Endothelial cell (in vitro differentiated cells): ENCODE measurements at regions not wholly inside any gene's neighbourhood (a gene's known extent, or its start where the extent isn't known, plus 50 kb on each side); places are given as distances from the start of the nearest gene placed in this dataset.
A peak's percentile ranks its signal among the peaks of the same experiment; 100 is the strongest.

Experiments used
- DNase-seq: peaks from one replicate; pipeline ENCODE4 v3.0.0; 2021; ENCODE audit warnings: low spot score
- H3K27ac Mint-ChIP-seq: one replicate; pipeline ENCODE4 v1.8.0; 2021; ENCODE audit warnings: mixed read lengths, inconsistent platforms; ENCODE audit not compliant: unreplicated experiment
- H3K27me3 Mint-ChIP-seq: one replicate; pipeline ENCODE4 v1.8.0; 2021; ENCODE audit warnings: mild to moderate bottlenecking, moderate library complexity, mixed read lengths, inconsistent platforms; ENCODE audit not compliant: unreplicated experiment
- H3K36me3 Mint-ChIP-seq: one replicate; pipeline ENCODE4 v1.8.0; 2021; ENCODE audit warnings: mild to moderate bottlenecking, low read depth, mixed read lengths, inconsistent platforms; ENCODE audit not compliant: unreplicated experiment
- H3K4me1 Mint-ChIP-seq: one replicate; pipeline ENCODE4 v1.8.0; 2021; ENCODE audit warnings: mild to moderate bottlenecking, mixed read lengths, inconsistent platforms; ENCODE audit not compliant: unreplicated experiment
- H3K4me3 Mint-ChIP-seq: one replicate; pipeline ENCODE4 v1.8.0; 2021; ENCODE audit warnings: mild to moderate bottlenecking, mixed read lengths, inconsistent platforms; ENCODE audit not compliant: unreplicated experiment
- H3K9me3 Mint-ChIP-seq: one replicate; pipeline ENCODE4 v1.8.0; 2021; ENCODE audit warnings: mixed read lengths, inconsistent platforms; ENCODE audit not compliant: unreplicated experiment
- TF ChIP-seq, protein P1 (sequence below): fragments of 200-600 bp; sonication (generic); IDR thresholded peaks from one replicate; pipeline ENCODE4 v1.5.0; 2021; ENCODE audit warnings: antibody characterized with exemption; ENCODE audit not compliant: unreplicated experiment

DNA sequence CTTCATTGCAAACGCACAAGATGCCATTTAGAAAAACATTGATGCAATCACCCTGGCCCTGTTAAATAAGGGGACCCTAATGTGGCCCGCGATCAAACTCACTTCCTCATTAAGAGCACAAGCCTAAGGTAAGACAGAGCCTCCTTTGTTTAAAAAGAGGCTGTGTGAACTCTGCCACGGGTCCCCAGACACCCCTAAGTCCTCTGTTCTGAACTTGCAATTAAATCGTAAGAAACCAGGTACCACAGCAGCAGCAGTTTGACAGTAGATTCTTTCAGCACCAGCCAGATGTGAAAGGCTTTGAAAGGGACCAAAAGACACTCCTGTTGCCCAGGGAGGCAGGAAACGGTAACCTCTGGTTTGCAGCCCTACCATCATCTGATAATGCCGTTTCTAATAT is 346.3 kb downstream of the TMEM167A start:
- TF ChIP-seq, protein P1, sequence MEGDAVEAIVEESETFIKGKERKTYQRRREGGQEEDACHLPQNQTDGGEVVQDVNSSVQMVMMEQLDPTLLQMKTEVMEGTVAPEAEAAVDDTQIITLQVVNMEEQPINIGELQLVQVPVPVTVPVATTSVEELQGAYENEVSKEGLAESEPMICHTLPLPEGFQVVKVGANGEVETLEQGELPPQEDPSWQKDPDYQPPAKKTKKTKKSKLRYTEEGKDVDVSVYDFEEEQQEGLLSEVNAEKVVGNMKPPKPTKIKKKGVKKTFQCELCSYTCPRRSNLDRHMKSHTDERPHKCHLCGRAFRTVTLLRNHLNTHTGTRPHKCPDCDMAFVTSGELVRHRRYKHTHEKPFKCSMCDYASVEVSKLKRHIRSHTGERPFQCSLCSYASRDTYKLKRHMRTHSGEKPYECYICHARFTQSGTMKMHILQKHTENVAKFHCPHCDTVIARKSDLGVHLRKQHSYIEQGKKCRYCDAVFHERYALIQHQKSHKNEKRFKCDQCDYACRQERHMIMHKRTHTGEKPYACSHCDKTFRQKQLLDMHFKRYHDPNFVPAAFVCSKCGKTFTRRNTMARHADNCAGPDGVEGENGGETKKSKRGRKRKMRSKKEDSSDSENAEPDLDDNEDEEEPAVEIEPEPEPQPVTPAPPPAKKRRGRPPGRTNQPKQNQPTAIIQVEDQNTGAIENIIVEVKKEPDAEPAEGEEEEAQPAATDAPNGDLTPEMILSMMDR: no peak
- Mint-ChIP-seq H3K27ac (no peak overlapping the region), H3K36me3 (peaks cover 2% of the 10 kb centered on the region), H3K9me3 (no peaks in the 10 kb centered on the region), H3K27me3 (peaks cover 3% of the 10 kb centered on the region), H3K4me1 (peaks cover 5% of the 10 kb centered on the region), H3K4me3 (no peak overlapping the region)
- DNase-seq: no peak

DNA sequence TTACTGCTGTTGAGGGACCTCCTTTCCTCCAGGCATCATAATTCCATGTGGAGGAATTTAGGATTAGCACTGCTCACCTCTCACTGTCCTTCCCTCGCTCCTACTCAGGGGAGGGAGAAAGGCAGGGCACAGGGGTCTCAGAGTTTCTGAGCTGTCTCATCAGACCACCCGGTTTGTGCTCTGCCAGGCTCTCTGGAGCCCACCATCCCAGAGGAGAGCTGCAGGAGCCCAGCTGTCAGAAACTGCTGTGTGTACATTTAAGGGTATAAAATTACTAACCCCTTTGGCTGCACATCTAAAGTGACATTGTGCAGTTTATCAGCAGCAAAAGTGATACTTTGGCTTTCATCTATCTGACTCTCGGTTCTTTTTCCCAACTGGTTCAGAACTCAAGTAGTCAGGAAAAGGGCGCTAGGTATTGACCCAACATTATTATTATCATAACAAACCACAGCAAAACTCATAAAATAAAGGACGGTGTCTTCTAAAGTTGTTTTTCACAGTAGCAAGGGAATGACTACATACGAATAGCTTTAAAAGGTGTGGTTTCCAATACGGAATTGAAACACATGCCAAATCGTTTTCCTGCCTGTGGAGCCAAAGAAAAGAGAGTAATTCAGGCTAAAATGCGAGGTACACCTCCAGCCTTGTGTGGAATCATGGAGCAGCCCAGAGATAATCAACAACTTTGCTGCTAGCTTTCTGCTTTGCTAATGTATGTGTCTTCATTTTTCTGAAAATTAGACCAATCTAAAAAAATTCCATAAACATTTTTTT is 348.1 kb downstream of the TMEM167A start:
- Mint-ChIP-seq H3K4me1 (peaks cover 3% of the 10 kb centered on the region), H3K4me3 (no peak overlapping the region), H3K27ac (no peak overlapping the region), H3K36me3 (peaks cover 2% of the 10 kb centered on the region), H3K9me3 (no peaks in the 10 kb centered on the region), H3K27me3 (peaks cover 3% of the 10 kb centered on the region)
- no peak for DNase-seq
- TF ChIP-seq, protein P1: no peak

DNA sequence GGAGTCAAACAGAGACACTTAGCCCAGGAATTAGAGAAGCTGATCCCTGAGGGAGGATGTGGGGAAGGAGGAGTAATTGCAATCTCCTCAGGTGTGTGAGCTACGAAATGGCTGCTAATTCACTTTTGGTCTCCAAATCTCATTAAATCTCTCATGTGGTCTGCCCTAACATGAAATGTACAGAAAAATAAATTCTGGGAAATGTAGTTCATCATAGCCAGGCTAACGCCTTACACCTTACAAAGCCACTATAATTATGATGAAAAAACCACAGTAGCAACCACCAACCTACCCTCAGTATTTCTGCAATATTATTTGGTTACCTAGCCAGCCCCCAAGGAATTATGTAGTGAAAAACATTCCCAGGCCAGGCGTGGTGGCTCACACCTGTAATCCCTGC is 354.0 kb downstream of the TMEM167A start:
- no peaks in the 10 kb centered on the region for H3K9me3 Mint-ChIP-seq
- TF ChIP-seq, protein P1: no peak

DNA sequence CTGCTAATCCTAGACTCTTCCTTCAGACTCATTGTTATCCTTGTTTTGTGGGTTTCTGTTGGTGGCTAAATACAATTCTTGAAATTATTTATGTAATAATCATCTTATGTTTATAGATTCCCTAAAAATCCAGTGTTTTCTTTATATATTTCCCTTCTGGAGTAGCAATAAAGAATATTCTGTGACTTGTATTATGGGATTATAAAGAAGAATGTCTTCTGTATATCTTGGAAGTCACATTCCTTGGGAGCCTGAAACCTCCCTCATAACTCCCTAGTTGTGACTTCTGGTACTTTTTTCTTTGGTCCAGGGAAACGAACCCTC is 356.1 kb downstream of the TMEM167A start:
- H3K4me3 Mint-ChIP-seq: peak overlapping the region; percentile 28
- TF ChIP-seq, protein P1: no peak
- peak overlapping the region; percentile 99 for H3K27ac Mint-ChIP-seq

More for the DNA sequence above, 354.0 kb downstream of the TMEM167A start:
- peaks cover 11% of the 10 kb centered on the region for H3K27me3 Mint-ChIP-seq
- peaks cover 2% of the 10 kb centered on the region for H3K36me3 Mint-ChIP-seq
- H3K4me3 Mint-ChIP-seq: no peak overlapping the region
- no peak for DNase-seq
- peak overlapping the region; percentile 99 for H3K27ac Mint-ChIP-seq
- peaks cover 42% of the 10 kb centered on the region for H3K4me1 Mint-ChIP-seq

More for the DNA sequence above, 356.1 kb downstream of the TMEM167A start:
- peaks cover 4% of the 10 kb centered on the region for H3K36me3 Mint-ChIP-seq
- H3K4me1 Mint-ChIP-seq: peaks cover 47% of the 10 kb centered on the region
- peaks cover 11% of the 10 kb centered on the region for H3K27me3 Mint-ChIP-seq
- DNase-seq: no peak
- peaks cover 4% of the 10 kb centered on the region for H3K9me3 Mint-ChIP-seq
